ENCODE measurements at regions not wholly inside any gene's neighbourhood (a gene's known extent, or its start where the extent isn't known, plus 50 kb on each side); places are given as distances from the start of the nearest gene placed in this dataset.

GRCh38 chr13:105139380-105140285 lies 1395.8 kb downstream of the EFNB2 start:
- TF ChIP-seq CTCF (IDR thresholded peaks at IDR 0.05) (no peak), POLR2A (IDR thresholded peaks at IDR 0.05) (no peak)

Data from breast epithelium (tissue), 3 donors.